Fibroblast of lung (primary cell): ENCODE measurements at regions not wholly inside any gene's neighbourhood (a gene's known extent, or its start where the extent isn't known, plus 50 kb on each side); places are given as distances from the start of the nearest gene placed in this dataset.

ENCODE experiments used
- DNase-seq, 2 donors: peaks; one replicate each; pipeline versions ENCODE4 v3.0.0 to v3.0.0-alpha.2; 2010; ENCODE audit warnings: low read depth in 2 of 2
- H2AFZ ChIP-seq: 2 replicates; pipeline ENCODE4 v1.5.1; 2012; ENCODE audit warnings: low read length, control low read depth, inconsistent platforms
- H3K27ac ChIP-seq: 2 replicates; pipeline ENCODE4 v1.5.1; 2011; ENCODE audit warnings: low read length, control low read depth; ENCODE audit not compliant: insufficient read depth
- H3K27me3 ChIP-seq: 2 replicates; pipeline ENCODE4 v1.5.1; 2011; ENCODE audit warnings: mild to moderate bottlenecking, low read length; ENCODE audit not compliant: control insufficient read depth, insufficient read depth
- H3K36me3 ChIP-seq: 2 replicates; pipeline ENCODE4 v1.5.1; 2011; ENCODE audit warnings: low read length; ENCODE audit not compliant: control insufficient read depth, insufficient read depth
- H3K4me1 ChIP-seq: 2 replicates; pipeline ENCODE4 v1.5.1; 2011; ENCODE audit warnings: low read length; ENCODE audit not compliant: control insufficient read depth, insufficient read depth; ENCODE audit errors: extremely low read depth
- H3K4me2 ChIP-seq: 2 replicates; pipeline ENCODE4 v1.5.1; 2011; ENCODE audit warnings: low read length, control low read depth; ENCODE audit not compliant: insufficient read depth; ENCODE audit errors: extremely low read depth
- H3K4me3 ChIP-seq, 4 experiments: fragments of 200-600 bp in 1 of 4; sonication (generic) in 1 of 4; replicated peaks in 1 of 4; 2 replicates each; pipeline ENCODE4 v1.5.1; 2011 to 2016; ENCODE audit warnings: low read length in 4 of 4, low read depth in 3 of 4, mild to moderate bottlenecking in 3 of 4, control low read depth in 2 of 4, inconsistent platforms in 1 of 4, mixed read lengths in 1 of 4; ENCODE audit not compliant: insufficient read depth in 1 of 4; ENCODE audit errors: control extremely low read depth in 1 of 4
- H3K79me2 ChIP-seq: 2 replicates; pipeline ENCODE4 v1.5.1; 2012; ENCODE audit warnings: mild to moderate bottlenecking, low read length, inconsistent platforms; ENCODE audit not compliant: control insufficient read depth, insufficient read depth
- H3K9ac ChIP-seq: 2 replicates; pipeline ENCODE4 v1.5.1; 2011; ENCODE audit warnings: mild to moderate bottlenecking, low read length, control low read depth; ENCODE audit not compliant: insufficient read depth
- H3K9me3 ChIP-seq: 2 replicates; pipeline ENCODE4 v1.5.1; 2012; ENCODE audit warnings: low read depth, low read length; ENCODE audit not compliant: control insufficient read depth, insufficient read depth
- H4K20me1 ChIP-seq: 2 replicates; pipeline ENCODE4 v1.5.1; 2011; ENCODE audit warnings: low read length; ENCODE audit not compliant: control insufficient read depth, insufficient read depth; ENCODE audit errors: extremely low read depth
- EZH2 ChIP-seq: IDR thresholded peaks from 2 replicates; pipeline ENCODE4 v1.5.1; 2012; ENCODE audit warnings: low read length, control low read depth, mild to moderate bottlenecking; ENCODE audit errors: missing control alignments
- TF ChIP-seq, protein P1 (sequence below), 2 donors: IDR thresholded peaks in 1 of 2; conservative IDR thresholded peaks in 1 of 2; 1 replicate in 1 of 2; 2 replicates in 1 of 2; pipeline ENCODE4 v1.5.1; 2011 to 2012; ENCODE audit warnings: low read length in 2 of 2, control low read depth in 1 of 2, inconsistent platforms in 1 of 2, low read depth in 1 of 2, mild to moderate bottlenecking in 1 of 2

GRCh38 chr21:24210130-24210529, 1397.2 kb downstream of the MRPL39 start:
- no peaks in the 10 kb centered on the region for H3K27me3 ChIP-seq
- no peaks in the 10 kb centered on the region for H4K20me1 ChIP-seq
- H3K4me2 ChIP-seq: no peak overlapping the region
- no peaks in the 10 kb centered on the region for H3K9me3 ChIP-seq
- no peak overlapping the region for H3K9ac ChIP-seq
- H3K79me2 ChIP-seq: no peaks in the 10 kb centered on the region
- H3K27ac ChIP-seq: no peak overlapping the region
- no peaks in the 10 kb centered on the region for H3K4me1 ChIP-seq
- no peaks in the 10 kb centered on the region for H3K36me3 ChIP-seq
- TF ChIP-seq, protein P1, sequence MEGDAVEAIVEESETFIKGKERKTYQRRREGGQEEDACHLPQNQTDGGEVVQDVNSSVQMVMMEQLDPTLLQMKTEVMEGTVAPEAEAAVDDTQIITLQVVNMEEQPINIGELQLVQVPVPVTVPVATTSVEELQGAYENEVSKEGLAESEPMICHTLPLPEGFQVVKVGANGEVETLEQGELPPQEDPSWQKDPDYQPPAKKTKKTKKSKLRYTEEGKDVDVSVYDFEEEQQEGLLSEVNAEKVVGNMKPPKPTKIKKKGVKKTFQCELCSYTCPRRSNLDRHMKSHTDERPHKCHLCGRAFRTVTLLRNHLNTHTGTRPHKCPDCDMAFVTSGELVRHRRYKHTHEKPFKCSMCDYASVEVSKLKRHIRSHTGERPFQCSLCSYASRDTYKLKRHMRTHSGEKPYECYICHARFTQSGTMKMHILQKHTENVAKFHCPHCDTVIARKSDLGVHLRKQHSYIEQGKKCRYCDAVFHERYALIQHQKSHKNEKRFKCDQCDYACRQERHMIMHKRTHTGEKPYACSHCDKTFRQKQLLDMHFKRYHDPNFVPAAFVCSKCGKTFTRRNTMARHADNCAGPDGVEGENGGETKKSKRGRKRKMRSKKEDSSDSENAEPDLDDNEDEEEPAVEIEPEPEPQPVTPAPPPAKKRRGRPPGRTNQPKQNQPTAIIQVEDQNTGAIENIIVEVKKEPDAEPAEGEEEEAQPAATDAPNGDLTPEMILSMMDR (conservative IDR thresholded peaks at IDR 0.05 in 1 of 2, IDR thresholded peaks at IDR 0.05 in 1 of 2; ENCODE audit: low read depth in 1 of 2, low read length in 2 of 2): no peak
- no peak for TF ChIP-seq EZH2
- H2AFZ ChIP-seq: no peak overlapping the region
- DNase-seq: no peak
- H3K4me3 ChIP-seq: no peak overlapping the region

GRCh38 chr21:24208562-24209260, 1398.6 kb downstream of the MRPL39 start:
- Histone ChIP-seq H3K9ac (no peak overlapping the region), H3K79me2 (no peaks in the 10 kb centered on the region), H4K20me1 (no peaks in the 10 kb centered on the region), H3K4me3 (no peak overlapping the region), H3K4me1 (no peaks in the 10 kb centered on the region), H3K27me3 (no peaks in the 10 kb centered on the region), H3K9me3 (no peaks in the 10 kb centered on the region), H3K4me2 (no peak overlapping the region), H3K27ac (no peak overlapping the region), H2AFZ (no peak overlapping the region), H3K36me3 (no peaks in the 10 kb centered on the region)
- DNase-seq: no peak
- TF ChIP-seq, protein P1 (conservative IDR thresholded peaks at IDR 0.05 in 1 of 2, IDR thresholded peaks at IDR 0.05 in 1 of 2; ENCODE audit: low read depth in 1 of 2, low read length in 2 of 2): no peak
- TF ChIP-seq EZH2: no peak

DNA sequence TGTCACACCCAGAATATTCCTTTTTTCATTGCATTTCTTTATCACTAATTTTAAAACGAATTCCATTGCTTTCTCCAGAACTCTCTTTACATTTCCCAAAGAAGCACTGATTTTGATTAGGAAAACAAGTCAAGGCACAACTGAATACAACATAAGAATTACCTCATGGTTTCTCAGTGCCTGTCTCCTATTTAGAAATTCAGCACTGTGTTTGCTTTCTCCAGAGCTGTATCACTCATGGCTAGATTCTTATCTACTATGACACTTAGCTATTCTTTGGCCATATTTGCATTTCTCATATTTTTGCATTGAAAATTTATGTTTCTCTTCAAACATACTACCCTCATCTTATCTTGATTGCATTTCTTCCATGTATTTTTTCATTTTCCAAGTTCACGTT, 1402.0 kb downstream of the MRPL39 start:
- H3K27ac ChIP-seq: no peak overlapping the region
- H3K79me2 ChIP-seq: no peaks in the 10 kb centered on the region
- no peaks in the 10 kb centered on the region for H3K9me3 ChIP-seq
- H3K4me1 ChIP-seq: no peaks in the 10 kb centered on the region
- no peaks in the 10 kb centered on the region for H4K20me1 ChIP-seq
- no peak overlapping the region for H3K9ac ChIP-seq
- DNase-seq: no peak
- TF ChIP-seq, protein P1 (conservative IDR thresholded peaks at IDR 0.05 in 1 of 2, IDR thresholded peaks at IDR 0.05 in 1 of 2; ENCODE audit: low read depth in 1 of 2, low read length in 2 of 2): no peak
- no peak for TF ChIP-seq EZH2
- H3K27me3 ChIP-seq: no peaks in the 10 kb centered on the region
- no peak overlapping the region for H3K4me3 ChIP-seq
- no peak overlapping the region for H2AFZ ChIP-seq
- no peak overlapping the region for H3K4me2 ChIP-seq
- H3K36me3 ChIP-seq: no peaks in the 10 kb centered on the region
